IMR-90 (cell line): ENCODE measurements at regions not wholly inside any gene's neighbourhood (a gene's known extent, or its start where the extent isn't known, plus 50 kb on each side); places are given as distances from the start of the nearest gene placed in this dataset.

Experiments used
- ATAC-seq: fragments of 200-7000 bp; cut with Tn5 transposase; 2 replicates; pipeline ENCODE4 v1.9.1; 2020; ENCODE audit warnings: low read depth, mild to moderate bottlenecking, moderate library complexity
- BruUV-seq: library from RNA; stranded (reverse); fragments of 400-500 nt; replicated peaks from 2 replicates; lab custom pipeline; 2021; lab: Mats Ljungman, UMichigan
- CTCF ChIA-PET: fragments of 300-600 bp; formaldehyde crosslinking; extraction: SDS; loops from one replicate; lab custom pipeline; 2021; ENCODE audit warnings: antibody characterized with exemption; lab: Yijun Ruan, JAX
- POLR2A ChIA-PET: fragments of 300-600 bp; sonication (Branson Sonifier 250); formaldehyde crosslinking; loops from one replicate; lab custom pipeline; 2022; ENCODE audit warnings: antibody characterized with exemption; ENCODE audit not compliant: unreplicated experiment; lab: Charles Lee
- DNase-seq: peaks from one replicate; pipeline ENCODE4 v3.0.0; 2013
- H2AFZ ChIP-seq: replicated peaks from 2 replicates; pipeline ENCODE3; 2013; ENCODE audit warnings: low read length, mild to moderate bottlenecking; ENCODE audit not compliant: poor library complexity
- H2AK5ac ChIP-seq: 2 replicates; pipeline ENCODE4 v1.6.1; 2013; ENCODE audit warnings: low read depth, low read length, inconsistent platforms
- H2AK9ac ChIP-seq: replicated peaks from 2 replicates; pipeline ENCODE3; 2013; ENCODE audit warnings: mild to moderate bottlenecking, low read depth, low read length, moderate library complexity; ENCODE audit not compliant: poor library complexity
- H2BK120ac ChIP-seq: 2 replicates; pipeline ENCODE4 v1.6.1; 2013; ENCODE audit warnings: low read depth, low read length, inconsistent platforms
- H2BK15ac ChIP-seq: 3 replicates; pipeline ENCODE4 v1.6.1; 2013; ENCODE audit warnings: low read depth, low read length, inconsistent platforms
- H2BK20ac ChIP-seq: 2 replicates; pipeline ENCODE4 v1.6.1; 2013; ENCODE audit warnings: low read depth, mild to moderate bottlenecking, inconsistent platforms, low read length, moderate library complexity
- H2BK5ac ChIP-seq: 2 replicates; pipeline ENCODE4 v1.6.1; 2013; ENCODE audit warnings: mild to moderate bottlenecking, low read depth, low read length, inconsistent platforms; ENCODE audit not compliant: poor library complexity, severe bottlenecking
- H3K14ac ChIP-seq: replicated peaks from 2 replicates; pipeline ENCODE4 v1.6.1; 2013; ENCODE audit warnings: low read depth, low read length, inconsistent platforms
- H3K18ac ChIP-seq: 2 replicates; pipeline ENCODE4 v1.6.1; 2013; ENCODE audit warnings: low read depth, low read length, control low read depth
- H3K23ac ChIP-seq: 2 replicates; pipeline ENCODE4 v1.6.1; 2013; ENCODE audit warnings: low read depth, low read length, inconsistent platforms
- H3K27ac ChIP-seq: 2 replicates; pipeline ENCODE4 v1.5.1; 2013; ENCODE audit warnings: mild to moderate bottlenecking, control low read depth, low read length; ENCODE audit not compliant: insufficient read depth
- H3K27me3 ChIP-seq: 2 replicates; pipeline ENCODE4 v1.6.1; 2013; ENCODE audit warnings: low read length; ENCODE audit not compliant: control insufficient read depth, insufficient read depth
- H3K36me3 ChIP-seq: 2 replicates; pipeline ENCODE4 v1.6.1; 2013; ENCODE audit warnings: low read length, mixed read lengths; ENCODE audit not compliant: control insufficient read depth, insufficient read depth
- H3K4ac ChIP-seq: 2 replicates; pipeline ENCODE4 v1.6.1; 2013; ENCODE audit warnings: low read depth, low read length, inconsistent platforms
- H3K4me1 ChIP-seq: 2 replicates; pipeline ENCODE4 v1.6.1; 2013; ENCODE audit warnings: low read length, mixed read lengths; ENCODE audit not compliant: control insufficient read depth, insufficient read depth
- H3K4me2 ChIP-seq: 2 replicates; pipeline ENCODE4 v1.6.1; 2013; ENCODE audit warnings: low read depth, mild to moderate bottlenecking, control low read depth, low read length, moderate library complexity
- H3K4me3 ChIP-seq: 2 replicates; pipeline ENCODE4 v1.5.1; 2013; ENCODE audit warnings: low read depth, mild to moderate bottlenecking, control low read depth, low read length, moderate library complexity; ENCODE audit not compliant: insufficient read depth
- H3K56ac ChIP-seq: 2 replicates; pipeline ENCODE4 v1.6.1; 2013; ENCODE audit warnings: low read length, inconsistent platforms; ENCODE audit not compliant: insufficient read depth; ENCODE audit errors: extremely low read depth
- H3K79me1 ChIP-seq, 2 experiments: 2 replicates each; pipeline ENCODE4 v1.6.1; 2013; ENCODE audit warnings: low read length in 2 of 2, inconsistent platforms in 1 of 2, low read depth in 1 of 2
- H3K9ac ChIP-seq: 2 replicates; pipeline ENCODE4 v1.6.1; 2013; ENCODE audit warnings: low read depth, low read length, control low read depth
- H3K9me1 ChIP-seq: 2 replicates; pipeline ENCODE4 v1.6.1; 2013; ENCODE audit warnings: low read length, inconsistent platforms; ENCODE audit not compliant: insufficient read depth
- H3K9me3 ChIP-seq: 2 replicates; pipeline ENCODE4 v1.6.1; 2013; ENCODE audit warnings: low read length; ENCODE audit not compliant: control insufficient read depth, insufficient read depth
- H4K20me1 ChIP-seq: 2 replicates; pipeline ENCODE4 v1.6.1; 2013; ENCODE audit warnings: low read length, inconsistent platforms; ENCODE audit not compliant: insufficient read depth
- H4K5ac ChIP-seq: 2 replicates; pipeline ENCODE4 v1.6.1; 2013; ENCODE audit warnings: mild to moderate bottlenecking, low read depth, low read length, control low read depth
- H4K8ac ChIP-seq, 2 experiments: 2 replicates each; pipeline ENCODE4 v1.6.1; 2013; ENCODE audit warnings: low read depth in 2 of 2, low read length in 2 of 2, control low read depth in 1 of 2, inconsistent platforms in 1 of 2
- H4K91ac ChIP-seq: 2 replicates; pipeline ENCODE4 v1.6.1; 2013; ENCODE audit warnings: low read depth, low read length, inconsistent platforms; ENCODE audit not compliant: insufficient read depth
- BHLHE40 ChIP-seq: fragments of 150-350 bp; IDR thresholded peaks from 2 replicates; pipeline ENCODE4 v1.6.1; 2016; ENCODE audit warnings: mild to moderate bottlenecking, low read depth, low read length
- CHD1 ChIP-seq: IDR thresholded peaks from 2 replicates; pipeline ENCODE4 v1.6.1; 2012; ENCODE audit warnings: low read depth, low read length, improper control_type of control experiment
- FOS ChIP-seq: fragments of 150-350 bp; IDR thresholded peaks from 2 replicates; pipeline ENCODE4 v1.6.1; 2016; ENCODE audit warnings: low read depth, low read length
- MAFK ChIP-seq: IDR thresholded peaks from 2 replicates; pipeline ENCODE4 v1.6.1; 2012; ENCODE audit warnings: low read depth, low read length, improper control_type of control experiment
- MAZ ChIP-seq: IDR thresholded peaks from 2 replicates; pipeline ENCODE4 v1.6.1; 2012; ENCODE audit warnings: low read depth, mild to moderate bottlenecking, low read length, improper control_type of control experiment, moderate library complexity, borderline replicate concordance
- MXI1 ChIP-seq: IDR thresholded peaks from 2 replicates; pipeline ENCODE4 v1.6.1; 2012; ENCODE audit warnings: low read depth, mild to moderate bottlenecking, low read length, moderate library complexity, borderline replicate concordance
- NFE2L2 ChIP-seq: fragments of 150-350 bp; IDR thresholded peaks from 2 replicates; pipeline ENCODE4 v1.6.1; 2016; ENCODE audit warnings: low read depth, mild to moderate bottlenecking, low read length
- POLR2A ChIP-seq: IDR thresholded peaks from 2 replicates; pipeline ENCODE4 v1.6.1; 2012; ENCODE audit warnings: mild to moderate bottlenecking, low read depth, low read length
- RAD21 ChIP-seq: IDR thresholded peaks from 2 replicates; pipeline ENCODE4 v1.6.1; 2012; ENCODE audit warnings: low read length, improper control_type of control experiment
- RCOR1 ChIP-seq: IDR thresholded peaks from 2 replicates; pipeline ENCODE4 v1.6.1; 2012; ENCODE audit warnings: mild to moderate bottlenecking, low read length, improper control_type of control experiment; ENCODE audit not compliant: insufficient replicate concordance
- RFX5 ChIP-seq: IDR thresholded peaks from 2 replicates; pipeline ENCODE4 v1.8.0; 2012; ENCODE audit warnings: low read depth, mild to moderate bottlenecking, low read length, moderate library complexity
- SMC3 ChIP-seq: fragments of 150-350 bp; IDR thresholded peaks from 2 replicates; pipeline ENCODE4 v1.6.1; 2016; ENCODE audit warnings: low read depth, mild to moderate bottlenecking, antibody characterized with exemption, low read length, moderate library complexity
- WGBS, 2 experiments: methylation state at CpG; one replicate each; pipeline versions ENCODE4 v1.1.5 to v1.1.7; 2013; ENCODE audit warnings: missing lambda C conversion rate in 2 of 2; ENCODE audit not compliant: insufficient read length in 1 of 2; ENCODE audit errors: extremely low coverage in 2 of 2; 5-methylcytosine and 5-hydroxymethylcytosine counted together
- dilution Hi-C: fragments of 300-500 bp; cut with HindIII; formaldehyde crosslinking; loops from one replicate; pipeline ENCODE4 v1.14.3; 2018; ENCODE audit warnings: low sequenced_read_pairs; ENCODE audit not compliant: unreplicated experiment
- in situ Hi-C: fragments of 300-500 bp; cut with MboI; formaldehyde crosslinking; loops from 3 replicates; pipeline ENCODE4 v1.14.3; 2019; ENCODE audit warnings: low sequenced_read_pairs, inconsistent platforms, mixed read lengths
- intact Hi-C: fragments of 100-400 bp; cut with micrococcal nuclease; formaldehyde crosslinking; loops from 2 replicates; pipeline ENCODE4 v1.10.0; 2022
- TF ChIP-seq, protein P1 (sequence below): fragments of 150-350 bp; IDR thresholded peaks from 2 replicates; pipeline ENCODE4 v1.6.1; 2016; ENCODE audit warnings: low read depth, mild to moderate bottlenecking, low read length, moderate library complexity, borderline replicate concordance
- TF ChIP-seq, protein P2 (sequence below): fragments of 150-350 bp; IDR thresholded peaks from 2 replicates; pipeline ENCODE4 v1.6.1; 2017; ENCODE audit warnings: mild to moderate bottlenecking, antibody characterized with exemption, low read length, low read depth
- TF ChIP-seq, protein P3 (sequence below): conservative IDR thresholded peaks from 2 replicates; pipeline ENCODE4 v1.5.1; 2012; ENCODE audit warnings: mild to moderate bottlenecking, low read depth, low read length, improper control_type of control experiment

DNA sequence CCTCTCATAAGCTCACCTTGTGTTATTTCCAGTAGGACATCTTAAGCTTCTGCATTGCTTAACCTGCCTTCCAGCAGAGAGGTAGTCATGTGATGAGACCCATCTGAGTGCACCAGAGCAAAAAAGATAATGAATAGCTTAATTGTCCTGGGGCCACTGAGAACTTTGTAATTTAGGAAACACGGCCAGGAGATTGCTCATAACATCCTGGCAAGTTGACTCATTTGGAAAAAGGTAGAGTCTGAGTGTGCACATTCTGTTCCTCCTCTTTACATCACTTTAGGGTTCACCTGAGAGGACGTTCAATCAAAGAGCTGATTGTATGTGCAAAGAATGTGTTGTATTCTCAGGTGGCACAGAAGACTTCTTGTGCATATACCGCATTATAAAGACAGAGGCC, 830.2 kb upstream of the SOX11 start:
- H3K56ac ChIP-seq, result no peak overlapping the region

More for the DNA sequence above, 830.2 kb upstream of the SOX11 start:
- H2BK15ac ChIP-seq, result no peak overlapping the region
- H4K91ac ChIP-seq, result no peak overlapping the region
- CTCF ChIA-PET, result no interaction called here
- no peak overlapping the region for H2AK5ac ChIP-seq
- H3K27me3 ChIP-seq, result no peaks in the 10 kb centered on the region
- no peak overlapping the region for H3K4me3 ChIP-seq
- no peak overlapping the region for H2BK20ac ChIP-seq
- intact Hi-C loops, result no loop called here
- H2AFZ ChIP-seq, result no peak overlapping the region
- H3K79me1 ChIP-seq, result no peaks in the 10 kb centered on the region
- H2BK5ac ChIP-seq, result no peak overlapping the region
- no peak for DNase-seq
- no peaks in the 10 kb centered on the region for H3K9me1 ChIP-seq
- no peak for ATAC-seq
- H3K4me2 ChIP-seq, result no peak overlapping the region
- no peak overlapping the region for H2AK9ac ChIP-seq
- H3K27ac ChIP-seq, result no peak overlapping the region
- no peak overlapping the region for H3K4ac ChIP-seq
- H4K20me1 ChIP-seq, result no peaks in the 10 kb centered on the region
- no peak overlapping the region for H3K9ac ChIP-seq
- H3K14ac ChIP-seq, result no peak overlapping the region
- BruUV-seq, result no TSS peak
- no peaks in the 10 kb centered on the region for H3K36me3 ChIP-seq
- peaks cover 6% of the 10 kb centered on the region; the same call in 1 of the 2 replicates for H3K9me3 ChIP-seq
- no peak overlapping the region for H4K5ac ChIP-seq
- H3K18ac ChIP-seq, result no peak overlapping the region
- WGBS, 2 experiments, result no CpG with 5 or more reads among the region's 3 CpGs
- H4K8ac ChIP-seq, result no peak overlapping the region
- POLR2A ChIA-PET, result no interaction called here
- dilution Hi-C loops, result no loop called here
- TF ChIP-seq MAFK (no peak), MAZ (no peak), FOS (no peak), RFX5 (no peak), RCOR1 (no peak), POLR2A (no peak), SMC3 (no peak), NFE2L2 (no peak), CHD1 (no peak), RAD21 (no peak), MXI1 (no peak), BHLHE40 (no peak)
- TF ChIP-seq, protein P1, sequence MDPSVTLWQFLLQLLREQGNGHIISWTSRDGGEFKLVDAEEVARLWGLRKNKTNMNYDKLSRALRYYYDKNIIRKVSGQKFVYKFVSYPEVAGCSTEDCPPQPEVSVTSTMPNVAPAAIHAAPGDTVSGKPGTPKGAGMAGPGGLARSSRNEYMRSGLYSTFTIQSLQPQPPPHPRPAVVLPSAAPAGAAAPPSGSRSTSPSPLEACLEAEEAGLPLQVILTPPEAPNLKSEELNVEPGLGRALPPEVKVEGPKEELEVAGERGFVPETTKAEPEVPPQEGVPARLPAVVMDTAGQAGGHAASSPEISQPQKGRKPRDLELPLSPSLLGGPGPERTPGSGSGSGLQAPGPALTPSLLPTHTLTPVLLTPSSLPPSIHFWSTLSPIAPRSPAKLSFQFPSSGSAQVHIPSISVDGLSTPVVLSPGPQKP, result no peak
- TF ChIP-seq, protein P2, sequence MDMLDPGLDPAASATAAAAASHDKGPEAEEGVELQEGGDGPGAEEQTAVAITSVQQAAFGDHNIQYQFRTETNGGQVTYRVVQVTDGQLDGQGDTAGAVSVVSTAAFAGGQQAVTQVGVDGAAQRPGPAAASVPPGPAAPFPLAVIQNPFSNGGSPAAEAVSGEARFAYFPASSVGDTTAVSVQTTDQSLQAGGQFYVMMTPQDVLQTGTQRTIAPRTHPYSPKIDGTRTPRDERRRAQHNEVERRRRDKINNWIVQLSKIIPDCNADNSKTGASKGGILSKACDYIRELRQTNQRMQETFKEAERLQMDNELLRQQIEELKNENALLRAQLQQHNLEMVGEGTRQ, result no peak
- TF ChIP-seq, protein P3, sequence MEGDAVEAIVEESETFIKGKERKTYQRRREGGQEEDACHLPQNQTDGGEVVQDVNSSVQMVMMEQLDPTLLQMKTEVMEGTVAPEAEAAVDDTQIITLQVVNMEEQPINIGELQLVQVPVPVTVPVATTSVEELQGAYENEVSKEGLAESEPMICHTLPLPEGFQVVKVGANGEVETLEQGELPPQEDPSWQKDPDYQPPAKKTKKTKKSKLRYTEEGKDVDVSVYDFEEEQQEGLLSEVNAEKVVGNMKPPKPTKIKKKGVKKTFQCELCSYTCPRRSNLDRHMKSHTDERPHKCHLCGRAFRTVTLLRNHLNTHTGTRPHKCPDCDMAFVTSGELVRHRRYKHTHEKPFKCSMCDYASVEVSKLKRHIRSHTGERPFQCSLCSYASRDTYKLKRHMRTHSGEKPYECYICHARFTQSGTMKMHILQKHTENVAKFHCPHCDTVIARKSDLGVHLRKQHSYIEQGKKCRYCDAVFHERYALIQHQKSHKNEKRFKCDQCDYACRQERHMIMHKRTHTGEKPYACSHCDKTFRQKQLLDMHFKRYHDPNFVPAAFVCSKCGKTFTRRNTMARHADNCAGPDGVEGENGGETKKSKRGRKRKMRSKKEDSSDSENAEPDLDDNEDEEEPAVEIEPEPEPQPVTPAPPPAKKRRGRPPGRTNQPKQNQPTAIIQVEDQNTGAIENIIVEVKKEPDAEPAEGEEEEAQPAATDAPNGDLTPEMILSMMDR, result no peak
- H3K23ac ChIP-seq, result no peak overlapping the region
- no peaks in the 10 kb centered on the region for H3K4me1 ChIP-seq
- no peak overlapping the region for H2BK120ac ChIP-seq
- in situ Hi-C loops, result no loop called here
